GM12878 (cell line): ENCODE measurements at regions not wholly inside any gene's neighbourhood (a gene's known extent, or its start where the extent isn't known, plus 50 kb on each side); places are given as distances from the start of the nearest gene placed in this dataset.

Experiments
- ATAC-seq: fragments of 200-7000 bp; cut with Tn5 transposase; 3 replicates; pipeline ENCODE4 v1.9.1; 2020; ENCODE audit warnings: mild to moderate bottlenecking, moderate library complexity
- BruUV-seq: library from RNA; stranded (reverse); fragments of 400-500 nt; replicated peaks from 2 replicates; lab custom pipeline; 2021; lab: Mats Ljungman, UMichigan
- CTCF ChIA-PET: fragments of 300-600 bp; sonication (Branson Sonifier 250); formaldehyde crosslinking; extraction: SDS; loops from one replicate; lab custom pipeline; 2021; ENCODE audit warnings: inconsistent platforms; lab: Yijun Ruan, JAX
- POLR2A ChIA-PET: fragments of 350-600 bp; formaldehyde crosslinking; extraction: SDS; loops from one replicate; lab custom pipeline; 2021; ENCODE audit warnings: inconsistent platforms; lab: Charles Lee
- RAD21 ChIA-PET: fragments of 300-600 bp; sonication (Branson Sonifier 250); formaldehyde crosslinking; loops from one replicate; lab custom pipeline; 2023; ENCODE audit warnings: antibody characterized with exemption; ENCODE audit not compliant: unreplicated experiment; lab: Charles Lee
- SMC1A ChIA-PET: fragments of 300-600 bp; sonication (Branson Sonifier 250); formaldehyde crosslinking; loops from one replicate; lab custom pipeline; 2023; ENCODE audit not compliant: unreplicated experiment, uncharacterized antibody; lab: Charles Lee
- DNase-seq: peaks from one replicate; pipeline ENCODE4 v3.0.0-alpha.2; 2011; ENCODE audit warnings: low read depth, low spot score
- FAIRE-seq: peaks from 3 replicates; lab custom pipeline; 2011; peaks lifted over from hg19 to GRCh38; lab: Jason Lieb, UNC
- H2AFZ ChIP-seq: 2 replicates; pipeline ENCODE4 v1.6.0; 2011; ENCODE audit warnings: low read depth, low read length, control low read depth; ENCODE audit not compliant: control insufficient read depth
- H3K27ac ChIP-seq: 2 replicates; pipeline ENCODE4 v1.5.1; 2011; ENCODE audit warnings: control low read depth; ENCODE audit not compliant: control insufficient read depth, insufficient read depth
- H3K27me3 ChIP-seq, 2 experiments: replicated peaks in 1 of 2; 2 replicates each; pipeline versions ENCODE4 v1.6.0 to v1.6.1; 2011; ENCODE audit warnings: low read length in 1 of 2; ENCODE audit not compliant: control insufficient read depth in 2 of 2, insufficient read depth in 2 of 2
- H3K36me3 ChIP-seq, 2 experiments: 2 replicates each; pipeline ENCODE4 v1.5.1; 2011; ENCODE audit warnings: low read length in 1 of 2; ENCODE audit not compliant: control insufficient read depth in 2 of 2, insufficient read depth in 2 of 2
- H3K4me1 ChIP-seq: 2 replicates; pipeline ENCODE4 v1.6.1; 2011; ENCODE audit warnings: mild to moderate bottlenecking, low read length, moderate library complexity, mixed read lengths; ENCODE audit not compliant: control insufficient read depth, insufficient read depth
- H3K4me2 ChIP-seq: 2 replicates; pipeline ENCODE4 v1.6.0; 2011; ENCODE audit warnings: control low read depth; ENCODE audit not compliant: control insufficient read depth, insufficient read depth
- H3K4me3 ChIP-seq: fragments of 200-600 bp; sonication (generic); 2 replicates; pipeline ENCODE4 v1.5.1; 2016
- H3K79me2 ChIP-seq: 2 replicates; pipeline ENCODE4 v1.6.0; 2011; ENCODE audit warnings: low read length; ENCODE audit not compliant: control insufficient read depth, insufficient read depth
- H3K9ac ChIP-seq: 2 replicates; pipeline ENCODE4 v1.8.0; 2011; ENCODE audit warnings: low read length, control low read depth, mixed read lengths; ENCODE audit not compliant: control insufficient read depth, insufficient read depth
- H3K9me3 ChIP-seq: replicated peaks from 3 replicates; pipeline ENCODE4 v1.5.1; 2011; ENCODE audit warnings: mild to moderate bottlenecking, low read length; ENCODE audit not compliant: control insufficient read depth, insufficient read depth
- H4K20me1 ChIP-seq: 2 replicates; pipeline ENCODE4 v1.6.0; 2011; ENCODE audit not compliant: control insufficient read depth, insufficient read depth
- FOXK2 ChIP-seq: fragments of 450-650 bp; IDR thresholded peaks from 2 replicates; pipeline ENCODE4 v1.6.1; 2017; ENCODE audit warnings: mild to moderate bottlenecking, moderate library complexity
- FOXM1 ChIP-seq: IDR thresholded peaks from 2 replicates; pipeline ENCODE4 v1.6.1; 2012; ENCODE audit warnings: low read depth, mild to moderate bottlenecking, inconsistent platforms, low read length, moderate library complexity
- GATAD2B ChIP-seq: fragments of 450-650 bp; conservative IDR thresholded peaks from 2 replicates; pipeline ENCODE4 v1.6.1; 2017; ENCODE audit warnings: low read depth, mild to moderate bottlenecking, moderate library complexity
- HDAC6 ChIP-seq: fragments of 200-600 bp; sonication (generic); IDR thresholded peaks from one replicate; pipeline ENCODE4 v1.8.0; 2017; ENCODE audit warnings: antibody characterized with exemption; ENCODE audit not compliant: unreplicated experiment
- MYC ChIP-seq: IDR thresholded peaks from 2 replicates; pipeline ENCODE4 v1.6.1; 2011; ENCODE audit warnings: mild to moderate bottlenecking, low read length, moderate library complexity, inconsistent platforms; ENCODE audit not compliant: insufficient read depth, insufficient replicate concordance, insufficient read length, severe bottlenecking
- RB1 ChIP-seq: fragments of 450-650 bp; formaldehyde crosslinking; IDR thresholded peaks from 2 replicates; pipeline ENCODE4 v1.6.1; 2017; ENCODE audit warnings: mild to moderate bottlenecking, borderline replicate concordance
- SMAD1 ChIP-seq: fragments of 450-650 bp; IDR thresholded peaks from 2 replicates; pipeline ENCODE4 v1.6.1; 2018; ENCODE audit warnings: mild to moderate bottlenecking, low read depth; ENCODE audit not compliant: partially characterized antibody
- SRF ChIP-seq, 2 experiments: IDR thresholded peaks; 2 replicates each; pipeline ENCODE4 v1.6.1; 2011; ENCODE audit warnings: low read depth in 2 of 2, low read length in 2 of 2, mild to moderate bottlenecking in 1 of 2, moderate library complexity in 1 of 2
- WGBS: methylation state at CpG from one replicate; pipeline ENCODE4 v1.1.6; 2016; ENCODE audit warnings: low lambda C conversion rate; ENCODE audit not compliant: insufficient replicate concordance, insufficient coverage; ENCODE audit errors: missing lambda C conversion rate; 5-methylcytosine and 5-hydroxymethylcytosine counted together
- in situ Hi-C: fragments of 300-500 bp; cut with MboI; formaldehyde crosslinking; loops from 9 replicates; pipeline ENCODE4 v1.14.3; 2018; ENCODE audit warnings: mixed read lengths
- intact Hi-C: fragments of 100-400 bp; cut with micrococcal nuclease; formaldehyde crosslinking; loops from one replicate; pipeline ENCODE4 v1.14.2; 2022; ENCODE audit not compliant: unreplicated experiment
- TF ChIP-seq, protein P1 (sequence below): IDR thresholded peaks from 2 replicates; pipeline ENCODE4 v1.6.1; 2011; ENCODE audit warnings: borderline replicate concordance, low read depth, mild to moderate bottlenecking, moderate library complexity, mixed read lengths, low read length; ENCODE audit not compliant: insufficient read depth; ENCODE audit errors: extremely low read length
- TF ChIP-seq, protein P2 (sequence below): fragments of 450-650 bp; IDR thresholded peaks from 2 replicates; pipeline ENCODE4 v1.6.1; 2016; ENCODE audit warnings: mild to moderate bottlenecking
- TF ChIP-seq, protein P3 (sequence below): fragments of 450-650 bp; IDR thresholded peaks from 2 replicates; pipeline ENCODE4 v1.6.1; 2017; ENCODE audit warnings: borderline replicate concordance

GRCh38 chr2:145875016-145875415, 1355.1 kb upstream of the ZEB2 start (continued):
- no peak for TF ChIP-seq FOXK2
- TF ChIP-seq SRF (IDR thresholded peaks at IDR 0.05; ENCODE audit: low read depth in 2 of 2, low read length in 2 of 2), result no peak
- TF ChIP-seq GATAD2B, result no peak
- TF ChIP-seq FOXM1, result no peak
- TF ChIP-seq, protein P1, sequence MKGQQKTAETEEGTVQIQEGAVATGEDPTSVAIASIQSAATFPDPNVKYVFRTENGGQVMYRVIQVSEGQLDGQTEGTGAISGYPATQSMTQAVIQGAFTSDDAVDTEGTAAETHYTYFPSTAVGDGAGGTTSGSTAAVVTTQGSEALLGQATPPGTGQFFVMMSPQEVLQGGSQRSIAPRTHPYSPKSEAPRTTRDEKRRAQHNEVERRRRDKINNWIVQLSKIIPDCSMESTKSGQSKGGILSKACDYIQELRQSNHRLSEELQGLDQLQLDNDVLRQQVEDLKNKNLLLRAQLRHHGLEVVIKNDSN, result no peak

DNA sequence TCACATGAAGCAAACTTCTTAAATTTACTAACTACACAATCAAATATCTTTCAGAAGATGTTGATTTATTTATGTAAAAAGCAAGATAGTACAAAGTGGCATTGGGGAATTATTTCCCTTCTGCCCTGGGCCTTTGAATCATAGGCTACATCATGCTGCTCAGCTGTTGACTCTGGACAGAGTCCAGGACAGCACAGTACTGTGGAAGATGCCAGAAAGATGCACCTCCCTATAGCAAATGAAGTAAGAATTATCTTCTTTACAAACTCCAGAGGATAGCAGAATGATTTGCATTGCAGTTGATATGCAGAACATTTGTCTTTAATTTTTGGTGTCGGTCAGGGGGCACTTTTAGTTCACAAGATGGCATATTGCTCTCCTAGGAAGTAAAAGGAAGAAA, 1354.5 kb upstream of the ZEB2 start:
- DNase-seq (no peak), ATAC-seq (no peak), FAIRE-seq (no peak)
- BruUV-seq, result no TSS peak
- in situ Hi-C loops, result no loop called here
- Histone ChIP-seq H3K9ac (no peak overlapping the region), H3K27me3 (no peaks in the 10 kb centered on the region), H3K4me1 (no peaks in the 10 kb centered on the region), H2AFZ (no peak overlapping the region), H3K79me2 (no peaks in the 10 kb centered on the region), H3K9me3 (no peaks in the 10 kb centered on the region), H4K20me1 (no peaks in the 10 kb centered on the region), H3K4me2 (no peak overlapping the region), H3K36me3 (no peaks in the 10 kb centered on the region), H3K27ac (no peak overlapping the region), H3K4me3 (no peak overlapping the region)
- TF ChIP-seq, protein P2, sequence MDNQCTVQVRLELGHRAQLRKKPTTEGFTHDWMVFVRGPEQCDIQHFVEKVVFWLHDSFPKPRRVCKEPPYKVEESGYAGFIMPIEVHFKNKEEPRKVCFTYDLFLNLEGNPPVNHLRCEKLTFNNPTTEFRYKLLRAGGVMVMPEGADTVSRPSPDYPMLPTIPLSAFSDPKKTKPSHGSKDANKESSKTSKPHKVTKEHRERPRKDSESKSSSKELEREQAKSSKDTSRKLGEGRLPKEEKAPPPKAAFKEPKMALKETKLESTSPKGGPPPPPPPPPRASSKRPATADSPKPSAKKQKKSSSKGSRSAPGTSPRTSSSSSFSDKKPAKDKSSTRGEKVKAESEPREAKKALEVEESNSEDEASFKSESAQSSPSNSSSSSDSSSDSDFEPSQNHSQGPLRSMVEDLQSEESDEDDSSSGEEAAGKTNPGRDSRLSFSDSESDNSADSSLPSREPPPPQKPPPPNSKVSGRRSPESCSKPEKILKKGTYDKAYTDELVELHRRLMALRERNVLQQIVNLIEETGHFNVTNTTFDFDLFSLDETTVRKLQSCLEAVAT, result no peak
- TF ChIP-seq MYC (no peak), HDAC6 (no peak), SMAD1 (no peak), RB1 (no peak)
- TF ChIP-seq, protein P3, sequence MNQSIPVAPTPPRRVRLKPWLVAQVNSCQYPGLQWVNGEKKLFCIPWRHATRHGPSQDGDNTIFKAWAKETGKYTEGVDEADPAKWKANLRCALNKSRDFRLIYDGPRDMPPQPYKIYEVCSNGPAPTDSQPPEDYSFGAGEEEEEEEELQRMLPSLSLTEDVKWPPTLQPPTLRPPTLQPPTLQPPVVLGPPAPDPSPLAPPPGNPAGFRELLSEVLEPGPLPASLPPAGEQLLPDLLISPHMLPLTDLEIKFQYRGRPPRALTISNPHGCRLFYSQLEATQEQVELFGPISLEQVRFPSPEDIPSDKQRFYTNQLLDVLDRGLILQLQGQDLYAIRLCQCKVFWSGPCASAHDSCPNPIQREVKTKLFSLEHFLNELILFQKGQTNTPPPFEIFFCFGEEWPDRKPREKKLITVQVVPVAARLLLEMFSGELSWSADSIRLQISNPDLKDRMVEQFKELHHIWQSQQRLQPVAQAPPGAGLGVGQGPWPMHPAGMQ, result no peak
- ChIA-PET POLR2A (no interaction called here), CTCF (no interaction called here), RAD21 (no interaction called here), SMC1A (no interaction called here)
- intact Hi-C loops, result no loop called here
- 9% methylated on average over 1 of the region's 1 CpG for WGBS
